ENCODE measurements at regions not wholly inside any gene's neighbourhood (a gene's known extent, or its start where the extent isn't known, plus 50 kb on each side); places are given as distances from the start of the nearest gene placed in this dataset.

DNA sequence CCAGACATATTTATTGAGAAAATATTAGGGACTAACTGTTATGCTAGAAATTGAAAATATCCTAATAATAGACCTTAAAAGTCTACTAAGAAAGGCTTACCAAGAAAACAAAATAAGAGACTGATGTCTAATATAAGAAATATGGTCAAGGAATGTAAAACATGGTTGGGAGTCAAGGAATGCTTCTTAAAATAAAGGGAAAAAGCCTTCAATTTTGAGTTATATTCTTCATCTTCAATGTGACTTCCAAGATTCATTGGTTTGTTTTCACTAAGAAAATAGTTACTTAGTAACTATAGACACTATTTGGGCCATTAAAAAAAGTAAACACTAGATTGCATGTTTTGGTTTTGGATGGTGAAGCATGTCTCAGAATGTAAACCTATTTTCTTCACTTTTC is 88.1 kb upstream of the ETV6 start:
- peaks cover 2% of the 10 kb centered on the region for H3K4me1 Mint-ChIP-seq (ENCODE audit: low read depth)
- intact Hi-C loops (cut with micrococcal nuclease) = no loop called here
- H3K27me3 Mint-ChIP-seq (ENCODE audit: insufficient read depth) = peaks cover 4% of the 10 kb centered on the region
- no peak overlapping the region for H3K4me3 Mint-ChIP-seq
- no peak overlapping the region for H3K27ac Mint-ChIP-seq
- no peak for DNase-seq (ENCODE audit: low spot score)
- H3K9me3 Mint-ChIP-seq = no peaks in the 10 kb centered on the region
- H3K36me3 Mint-ChIP-seq (ENCODE audit: low read depth) = no peaks in the 10 kb centered on the region

DNA sequence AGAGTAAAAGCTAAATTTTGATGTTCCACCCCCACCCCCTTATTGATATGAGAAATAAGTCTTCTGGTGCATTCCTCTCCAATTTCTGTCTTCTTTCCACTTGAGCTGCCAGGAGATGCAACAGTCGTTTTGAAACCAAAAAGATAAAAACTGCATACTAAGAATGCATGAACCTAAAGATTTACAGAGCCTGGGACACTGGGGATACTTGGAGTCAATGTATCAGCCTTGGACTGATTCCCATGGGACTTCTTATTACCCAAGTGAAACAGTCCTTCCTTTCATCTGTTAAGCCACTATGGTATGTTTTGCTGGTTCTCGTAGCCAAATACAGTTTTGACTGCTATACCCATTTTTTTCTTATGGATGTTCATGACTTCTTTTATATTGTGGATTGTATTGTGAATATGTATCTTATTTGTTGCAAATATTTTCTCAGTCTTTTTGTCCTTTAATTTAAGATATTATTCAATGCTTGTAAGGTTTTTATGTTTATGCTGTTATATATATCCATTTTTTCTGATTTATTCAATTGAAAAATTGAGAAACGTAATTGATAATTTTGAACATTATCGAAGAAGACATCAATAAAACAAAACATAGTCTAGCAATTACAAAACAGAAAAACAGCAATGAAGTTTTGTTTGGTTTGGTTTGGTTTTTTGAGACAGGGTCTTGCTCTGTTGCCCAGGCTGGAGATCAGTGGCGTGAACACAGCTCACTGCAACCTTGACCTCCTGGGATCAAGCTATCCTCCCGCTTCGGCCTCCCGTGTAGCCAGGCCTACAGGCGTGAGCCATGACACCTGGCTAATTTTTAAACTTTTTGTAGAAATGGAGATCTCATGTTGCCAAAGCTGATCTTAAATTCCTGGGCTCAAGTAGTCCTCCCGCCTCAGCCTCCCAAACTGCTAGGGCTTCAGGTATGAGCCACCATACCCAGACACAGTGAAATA is 85.4 kb upstream of the ETV6 start:
- Mint-ChIP-seq H3K27me3 (ENCODE audit: insufficient read depth) (peaks cover 2% of the 10 kb centered on the region), H3K27ac (no peak overlapping the region), H3K36me3 (ENCODE audit: low read depth) (no peaks in the 10 kb centered on the region), H3K9me3 (no peaks in the 10 kb centered on the region), H3K4me3 (no peak overlapping the region), H3K4me1 (ENCODE audit: low read depth) (no peaks in the 10 kb centered on the region)
- DNase-seq (ENCODE audit: low spot score) = no peak
- intact Hi-C loops (cut with micrococcal nuclease) = no loop called here

DNA sequence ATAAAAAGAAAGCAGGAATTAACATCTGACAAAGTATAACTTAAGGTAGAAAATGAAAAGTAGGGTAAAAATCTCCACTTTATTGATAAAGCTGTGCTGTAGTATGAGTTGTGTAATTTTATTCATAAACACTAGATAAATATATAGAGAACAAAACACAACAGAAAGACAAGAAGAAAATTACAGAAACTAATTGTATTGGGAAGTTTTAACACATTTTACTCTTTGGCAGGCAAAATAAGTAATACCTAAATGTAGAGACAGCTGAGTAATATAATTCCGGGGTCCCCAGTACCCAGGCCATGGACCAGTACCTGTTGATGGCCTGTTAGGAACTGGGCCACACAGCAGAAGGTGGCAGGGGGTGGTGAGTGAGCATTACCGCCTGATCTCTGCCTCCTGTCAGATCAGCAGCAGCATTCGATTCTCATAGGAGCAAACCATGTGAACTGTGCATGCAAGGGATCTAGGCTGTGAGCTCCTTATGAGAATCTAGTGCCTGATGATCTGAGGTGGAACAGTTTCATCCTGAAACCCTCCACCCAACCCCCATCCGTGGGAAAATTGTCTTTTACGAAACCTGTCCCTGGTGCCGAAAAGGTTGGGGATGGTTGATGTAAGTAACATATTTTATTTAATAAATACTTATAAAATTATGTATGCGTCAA is 84.4 kb upstream of the ETV6 start:
- Mint-ChIP-seq H3K9me3 (no peaks in the 10 kb centered on the region), H3K4me1 (ENCODE audit: low read depth) (no peaks in the 10 kb centered on the region), H3K36me3 (ENCODE audit: low read depth) (no peaks in the 10 kb centered on the region), H3K27ac (no peak overlapping the region), H3K27me3 (ENCODE audit: insufficient read depth) (peaks cover under 1% of the 10 kb centered on the region), H3K4me3 (no peak overlapping the region)
- DNase-seq (ENCODE audit: low spot score) = no peak
- intact Hi-C loops (cut with micrococcal nuclease) = loop anchor here (5.0 kb wide), 1 partner anchor 137 kb away; no protein-coding TSS in a partner anchor

DNA sequence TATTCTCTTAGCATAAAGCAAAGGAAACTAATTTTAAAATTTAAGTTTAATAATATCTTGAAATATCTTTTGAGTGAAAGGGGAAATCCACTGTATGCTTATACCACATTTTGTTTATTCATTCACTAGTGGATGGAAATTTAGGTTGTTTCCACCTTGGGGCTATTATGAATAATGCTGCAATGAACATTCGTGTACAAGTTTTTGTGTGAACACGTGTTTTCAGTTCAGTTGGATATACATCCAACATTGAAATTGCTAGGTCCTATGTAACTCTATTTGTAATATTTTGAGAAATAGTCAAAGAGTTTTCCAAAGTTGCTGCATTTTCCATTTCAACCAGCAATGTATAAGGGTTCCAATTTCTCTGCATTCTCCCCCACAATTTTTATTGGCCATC is 83.7 kb upstream of the ETV6 start:
- H3K4me1 Mint-ChIP-seq (ENCODE audit: low read depth) = no peaks in the 10 kb centered on the region
- intact Hi-C loops (cut with micrococcal nuclease) = loop anchor here (5.0 kb wide), 1 partner anchor 137 kb away; no protein-coding TSS in a partner anchor
- H3K27me3 Mint-ChIP-seq (ENCODE audit: insufficient read depth) = peaks cover 4% of the 10 kb centered on the region
- DNase-seq (ENCODE audit: low spot score) = no peak
- H3K36me3 Mint-ChIP-seq (ENCODE audit: low read depth) = no peaks in the 10 kb centered on the region
- H3K27ac Mint-ChIP-seq = no peak overlapping the region
- no peak overlapping the region for H3K4me3 Mint-ChIP-seq
- no peaks in the 10 kb centered on the region for H3K9me3 Mint-ChIP-seq

DNA sequence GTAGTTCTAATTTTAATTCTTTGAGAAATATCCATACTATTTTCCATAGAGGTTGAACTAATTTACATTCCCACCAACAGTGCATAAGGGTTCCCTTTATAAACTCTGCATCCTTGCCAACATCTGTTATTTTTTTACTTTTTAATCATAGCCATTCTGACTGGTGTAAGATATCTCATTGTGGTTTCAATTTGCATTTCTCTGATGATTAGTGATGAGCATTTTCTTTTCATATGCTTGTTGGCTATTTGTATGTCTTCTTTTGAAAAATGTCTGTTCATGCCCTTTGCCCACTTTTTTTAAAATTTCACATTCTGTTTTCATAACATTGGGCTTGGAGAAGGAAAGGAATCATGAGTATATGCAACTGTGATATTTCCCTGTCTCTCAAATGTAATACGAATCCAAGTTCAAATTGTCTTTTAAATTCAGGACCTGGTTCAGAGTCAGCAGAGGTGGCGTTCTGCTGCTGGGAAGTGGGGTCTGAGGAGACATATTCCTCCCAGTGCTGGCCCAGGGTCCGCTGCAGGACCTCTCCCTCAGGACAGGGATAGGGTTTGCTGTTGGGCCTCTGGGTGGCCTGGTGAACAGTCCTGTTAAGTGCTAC is 81.2 kb upstream of the ETV6 start:
- H3K9me3 Mint-ChIP-seq = no peaks in the 10 kb centered on the region
- no peak overlapping the region for H3K4me3 Mint-ChIP-seq
- intact Hi-C loops (cut with micrococcal nuclease) = loop anchor here (5.0 kb wide), 1 partner anchor 134 kb away; no protein-coding TSS in a partner anchor
- no peaks in the 10 kb centered on the region for H3K4me1 Mint-ChIP-seq (ENCODE audit: low read depth)
- H3K36me3 Mint-ChIP-seq (ENCODE audit: low read depth) = no peaks in the 10 kb centered on the region
- H3K27me3 Mint-ChIP-seq (ENCODE audit: insufficient read depth) = peaks cover 8% of the 10 kb centered on the region
- DNase-seq (ENCODE audit: low spot score) = no peak
- H3K27ac Mint-ChIP-seq = no peak overlapping the region

DNA sequence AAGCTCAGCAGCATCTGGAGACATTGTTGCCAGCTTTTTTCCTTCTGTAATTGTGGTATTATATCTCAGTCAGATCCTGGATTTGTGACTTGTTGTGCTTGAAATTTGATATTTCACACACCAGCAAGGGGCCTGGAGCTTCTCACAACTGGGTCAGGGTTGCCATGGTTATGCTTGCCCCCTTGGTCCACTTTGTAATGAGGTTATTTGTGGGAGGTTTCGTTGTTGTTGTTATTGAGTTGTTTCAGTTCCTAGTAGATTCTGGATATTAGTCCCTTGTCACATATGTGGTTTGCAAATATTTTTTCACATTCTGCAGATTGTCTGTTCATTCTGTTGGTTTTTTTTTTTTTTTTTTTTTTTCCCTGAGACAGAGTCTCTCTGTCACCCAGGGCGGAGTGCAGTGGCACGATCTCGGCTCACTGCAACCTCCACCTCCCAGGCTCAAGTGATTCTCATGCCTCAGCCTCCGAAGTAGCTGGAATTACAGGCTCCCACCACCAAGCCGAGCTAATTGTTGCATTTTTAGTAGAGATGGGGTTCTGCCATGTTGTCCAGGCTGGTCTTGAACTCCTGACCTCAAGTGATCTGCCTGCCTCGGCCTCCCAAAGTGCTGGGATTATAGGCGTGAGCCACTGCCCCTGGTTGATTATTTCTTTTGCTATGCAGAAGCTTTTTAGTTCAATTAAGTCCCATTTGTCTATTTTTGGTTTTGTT is 80.6 kb upstream of the ETV6 start:
- H3K4me3 Mint-ChIP-seq = no peak overlapping the region
- H3K36me3 Mint-ChIP-seq (ENCODE audit: low read depth) = peaks cover under 1% of the 10 kb centered on the region
- no peak overlapping the region for H3K27ac Mint-ChIP-seq
- no peak for DNase-seq (ENCODE audit: low spot score)
- peaks cover 10% of the 10 kb centered on the region for H3K27me3 Mint-ChIP-seq (ENCODE audit: insufficient read depth)
- no peaks in the 10 kb centered on the region for H3K4me1 Mint-ChIP-seq (ENCODE audit: low read depth)
- intact Hi-C loops (cut with micrococcal nuclease) = loop anchor here (5.0 kb wide), 1 partner anchor 133 kb away; no protein-coding TSS in a partner anchor
- peaks cover 2% of the 10 kb centered on the region for H3K9me3 Mint-ChIP-seq

DNA sequence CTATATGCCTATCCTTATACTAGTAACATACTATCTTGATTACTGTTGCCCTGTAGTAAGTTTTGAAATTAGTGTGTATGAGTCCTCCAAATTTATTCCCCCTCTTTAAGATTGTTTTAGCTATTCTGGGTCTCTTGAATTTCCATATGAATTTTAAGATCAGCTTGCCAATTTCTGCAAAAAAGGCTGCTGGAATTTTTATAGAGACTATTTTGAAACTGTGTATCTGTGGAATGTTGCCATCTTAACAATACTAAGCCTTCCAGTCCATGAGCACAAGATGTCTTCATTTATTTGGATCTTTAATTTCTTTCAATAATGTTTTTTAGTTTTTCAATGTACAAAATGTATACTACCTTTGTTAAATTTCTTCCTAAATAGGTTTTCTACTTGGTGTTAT is 79.8 kb upstream of the ETV6 start:
- H3K36me3 Mint-ChIP-seq (ENCODE audit: low read depth) = peaks cover 4% of the 10 kb centered on the region
- intact Hi-C loops (cut with micrococcal nuclease) = loop anchor here (5.0 kb wide), 1 partner anchor 133 kb away; no protein-coding TSS in a partner anchor
- no peak for DNase-seq (ENCODE audit: low spot score)

DNA sequence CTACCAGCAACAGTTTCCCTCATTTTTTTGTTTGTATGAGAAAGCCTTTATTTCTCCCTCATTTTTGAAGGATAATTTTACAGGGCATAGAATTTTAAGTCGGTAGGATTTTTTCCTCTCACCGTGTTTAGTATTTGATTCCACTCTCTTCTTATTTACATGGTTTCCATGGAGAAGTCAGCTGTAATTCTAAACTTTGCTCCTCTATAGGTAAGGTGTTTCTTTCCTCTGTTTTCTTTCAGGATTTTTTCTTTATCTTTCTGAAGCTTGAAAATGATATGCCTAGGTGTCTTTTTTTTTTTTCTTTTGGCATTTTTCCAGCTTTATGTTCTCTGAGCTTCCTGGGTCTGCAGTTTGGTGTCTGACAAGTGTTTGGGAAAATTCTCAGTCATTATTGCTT is 75.6 kb upstream of the ETV6 start:
- Mint-ChIP-seq H3K27me3 (ENCODE audit: insufficient read depth) (peaks cover 16% of the 10 kb centered on the region), H3K36me3 (ENCODE audit: low read depth) (peaks cover 8% of the 10 kb centered on the region), H3K9me3 (peaks cover 18% of the 10 kb centered on the region), H3K27ac (no peak overlapping the region), H3K4me1 (ENCODE audit: low read depth) (peaks cover 5% of the 10 kb centered on the region), H3K4me3 (no peak overlapping the region)
- DNase-seq (ENCODE audit: low spot score) = no peak
- intact Hi-C loops (cut with micrococcal nuclease) = no loop called here

More for the DNA sequence above, 79.8 kb upstream of the ETV6 start:
- no peak overlapping the region for H3K27ac Mint-ChIP-seq
- H3K27me3 Mint-ChIP-seq (ENCODE audit: insufficient read depth) = peaks cover 13% of the 10 kb centered on the region
- H3K4me3 Mint-ChIP-seq = no peak overlapping the region
- peaks cover 6% of the 10 kb centered on the region for H3K9me3 Mint-ChIP-seq
- no peaks in the 10 kb centered on the region for H3K4me1 Mint-ChIP-seq (ENCODE audit: low read depth)

DNA sequence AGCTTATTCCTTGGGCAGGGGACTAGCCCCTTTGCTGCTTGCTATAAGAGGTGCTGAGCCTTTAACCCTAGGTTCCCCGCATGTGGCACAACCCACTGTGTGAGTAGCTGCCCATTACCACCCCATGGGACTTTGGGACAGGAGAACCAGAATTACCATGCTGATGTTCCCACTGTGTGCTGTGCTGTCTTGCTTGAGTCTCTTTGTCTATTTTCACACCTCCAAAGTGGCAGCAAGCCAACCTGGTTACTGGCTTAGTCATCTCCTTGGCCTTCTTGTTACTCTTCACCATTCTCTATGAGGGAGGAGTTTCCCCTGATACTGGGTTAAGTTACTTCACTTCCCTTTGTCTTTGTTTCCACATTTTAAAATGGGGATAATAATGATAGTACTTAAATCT is 73.4 kb upstream of the ETV6 start:
- Mint-ChIP-seq H3K9me3 (peaks cover 18% of the 10 kb centered on the region), H3K27ac (no peak overlapping the region), H3K4me1 (ENCODE audit: low read depth) (peaks cover 20% of the 10 kb centered on the region), H3K4me3 (no peak overlapping the region), H3K27me3 (ENCODE audit: insufficient read depth) (peaks cover 11% of the 10 kb centered on the region), H3K36me3 (ENCODE audit: low read depth) (peaks cover 8% of the 10 kb centered on the region)
- intact Hi-C loops (cut with micrococcal nuclease) = no loop called here
- DNase-seq (ENCODE audit: low spot score) = no peak

DNA sequence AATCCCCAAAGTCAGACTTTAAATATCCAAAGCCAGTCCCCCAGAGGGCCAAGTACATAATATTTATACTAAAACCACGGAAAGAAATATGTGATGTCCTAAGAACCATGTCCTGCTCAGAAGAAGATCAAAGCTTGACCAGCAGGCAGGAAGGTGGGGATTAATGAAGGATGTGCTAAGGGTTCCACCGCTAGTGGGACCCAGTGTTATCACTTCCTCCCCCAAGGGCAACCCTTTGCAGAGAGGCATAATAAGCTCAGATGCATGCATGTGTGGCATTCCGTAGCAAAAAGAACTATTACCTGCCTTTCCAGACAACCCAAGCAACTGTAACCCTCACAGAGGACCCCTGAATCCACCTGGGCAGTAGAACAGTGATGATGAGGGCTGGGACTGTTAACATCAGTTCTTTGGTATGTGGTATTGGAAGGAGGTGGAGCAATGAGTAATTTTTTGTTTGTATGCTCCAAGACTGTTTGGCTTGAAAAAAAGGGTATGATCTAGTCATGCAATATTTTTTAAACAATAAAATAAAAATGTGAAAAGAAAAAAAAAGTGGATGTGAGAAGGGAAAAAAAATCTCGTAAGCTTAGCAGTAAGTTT is 71.7 kb upstream of the ETV6 start:
- H3K4me3 Mint-ChIP-seq = no peak overlapping the region
- intact Hi-C loops (cut with micrococcal nuclease) = loop anchor here (1.0 kb wide), 1 partner anchor 325 kb away; no protein-coding TSS in a partner anchor
- peaks cover 18% of the 10 kb centered on the region for H3K9me3 Mint-ChIP-seq
- DNase-seq (ENCODE audit: low spot score) = no peak
- H3K36me3 Mint-ChIP-seq (ENCODE audit: low read depth) = peaks cover 10% of the 10 kb centered on the region
- peaks cover 12% of the 10 kb centered on the region for H3K27me3 Mint-ChIP-seq (ENCODE audit: insufficient read depth)
- peaks cover 24% of the 10 kb centered on the region for H3K4me1 Mint-ChIP-seq (ENCODE audit: low read depth)
- H3K27ac Mint-ChIP-seq = no peak overlapping the region

DNA sequence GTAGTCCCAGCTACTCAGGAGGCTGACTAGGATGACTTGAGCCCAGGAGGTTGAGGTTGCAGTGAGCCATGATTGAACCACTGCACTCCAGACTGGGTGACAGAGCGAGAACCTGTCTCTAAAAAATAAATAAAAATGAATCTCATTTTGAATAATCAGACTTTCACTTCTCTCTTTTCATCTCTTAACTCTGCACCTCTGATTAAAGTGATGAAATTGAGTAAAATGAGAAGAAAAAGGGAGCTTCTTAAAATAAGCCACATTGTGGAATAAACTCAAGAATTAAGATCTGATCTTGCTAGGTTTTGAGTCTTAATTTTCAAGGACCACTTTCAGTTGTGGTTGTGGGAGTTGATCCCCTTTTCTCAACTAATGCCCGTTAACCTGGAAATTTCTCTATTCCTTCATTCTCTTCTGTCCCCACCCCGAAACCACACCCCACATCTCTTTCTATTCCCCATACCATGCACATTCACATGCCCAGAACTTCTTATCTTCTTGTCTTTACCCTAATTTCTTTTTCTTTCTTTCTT is 70.9 kb upstream of the ETV6 start:
- intact Hi-C loops (cut with micrococcal nuclease) = loop anchor here (1.0 kb wide), 1 partner anchor 324 kb away; no protein-coding TSS in a partner anchor
- peaks cover 10% of the 10 kb centered on the region for H3K36me3 Mint-ChIP-seq (ENCODE audit: low read depth)
- H3K27me3 Mint-ChIP-seq (ENCODE audit: insufficient read depth) = peaks cover 13% of the 10 kb centered on the region
- peaks cover 24% of the 10 kb centered on the region for H3K4me1 Mint-ChIP-seq (ENCODE audit: low read depth)
- no peak overlapping the region for H3K27ac Mint-ChIP-seq
- peaks cover 18% of the 10 kb centered on the region for H3K9me3 Mint-ChIP-seq
- H3K4me3 Mint-ChIP-seq = no peak overlapping the region
- DNase-seq (ENCODE audit: low spot score) = no peak

Measured in activated T-helper 1 cell treated with anti-CD3 and anti-CD28 coated beads, Interleukin-12 subunit alpha, Interleukin-12 subunit beta, Interleukin-2, Interleukin-4 antibody, amounts not matched to agents 30 ng/mL and 10 ng/mL and 1 ng/mL, durations not matched to agents 14 hours and 24 hours and 36 hours (primary cell).